ENCODE measurements at regions not wholly inside any gene's neighbourhood (a gene's known extent, or its start where the extent isn't known, plus 50 kb on each side); places are given as distances from the start of the nearest gene placed in this dataset.

GRCh38 chr2:220628252-220628651 is 943.9 kb downstream of the EPHA4 start:
- TF ChIP-seq FOXJ3 (CRISPR knock-in tag; IDR thresholded peaks at IDR 0.05; ENCODE audit: borderline replicate concordance) (no peak), ZNF219 (CRISPR knock-in tag; IDR thresholded peaks at IDR 0.05; ENCODE audit: borderline replicate concordance) (no peak), E2F5 (CRISPR knock-in tag; IDR thresholded peaks at IDR 0.05) (no peak), AFF4 (CRISPR knock-in tag; IDR thresholded peaks at IDR 0.05; ENCODE audit: borderline replicate concordance) (no peak), HMGA2 (CRISPR knock-in tag; IDR thresholded peaks at IDR 0.05) (no peak), PRRX2 (CRISPR knock-in tag; IDR thresholded peaks at IDR 0.05) (no peak), CREM (CRISPR knock-in tag; IDR thresholded peaks at IDR 0.05) (no peak), USF1 (CRISPR knock-in tag; IDR thresholded peaks at IDR 0.05) (no peak)
- no peak overlapping the region for H3K27ac Mint-ChIP-seq
- no peak overlapping the region for H3K4me3 Mint-ChIP-seq
- DNase-seq (ENCODE audit: low spot score), result no peak
- no peaks in the 10 kb centered on the region for H3K27me3 Mint-ChIP-seq (ENCODE audit: low read depth)
- H3K4me1 Mint-ChIP-seq, result no peaks in the 10 kb centered on the region
- no peak for ATAC-seq
- ChIA-PET CTCF (no interaction called here), POLR2A (no interaction called here)
- no peaks in the 10 kb centered on the region for H3K36me3 Mint-ChIP-seq
- H3K9me3 Mint-ChIP-seq, result no peaks in the 10 kb centered on the region

- H3K27me3 Mint-ChIP-seq (ENCODE audit: low read depth), result peaks cover 11% of the 10 kb centered on the region; the same call in 1 of the 2 replicates
- H3K9me3 Mint-ChIP-seq, result no peaks in the 10 kb centered on the region
- ChIA-PET CTCF (no interaction called here), POLR2A (no interaction called here)
- H3K4me3 Mint-ChIP-seq, result no peak overlapping the region
- TF ChIP-seq E2F1 (CRISPR knock-in tag; IDR thresholded peaks at IDR 0.05) (no peak), MLX (CRISPR knock-in tag; IDR thresholded peaks at IDR 0.05) (no peak)
- peaks cover 27% of the 10 kb centered on the region for H3K4me1 Mint-ChIP-seq
- H3K36me3 Mint-ChIP-seq, result no peaks in the 10 kb centered on the region
- no peak overlapping the region for H3K27ac Mint-ChIP-seq
- no peak for DNase-seq (ENCODE audit: low spot score)
- no peak for ATAC-seq
These were observed 931.0 kb downstream of the EPHA4 start for GRCh38 chr2:220641137-220641536.

GRCh38 chr2:220646424-220646823 is 925.7 kb downstream of the EPHA4 start:
- no peak overlapping the region for H3K27ac Mint-ChIP-seq
- H3K36me3 Mint-ChIP-seq, result no peaks in the 10 kb centered on the region
- DNase-seq (ENCODE audit: low spot score), result no peak
- no peaks in the 10 kb centered on the region for H3K9me3 Mint-ChIP-seq
- ChIA-PET POLR2A (no interaction called here), CTCF (no interaction called here)
- H3K4me3 Mint-ChIP-seq, result no peak overlapping the region
- peaks cover 37% of the 10 kb centered on the region for H3K4me1 Mint-ChIP-seq
- peaks cover 7% of the 10 kb centered on the region for H3K27me3 Mint-ChIP-seq (ENCODE audit: low read depth)
- peak; percentile 57; the same call in 1 of the 2 replicates for ATAC-seq
- TF ChIP-seq AFF4 (CRISPR knock-in tag; IDR thresholded peaks at IDR 0.05; ENCODE audit: borderline replicate concordance) (no peak), ZBTB43 (CRISPR knock-in tag; IDR thresholded peaks at IDR 0.05) (no peak), STAT6 (CRISPR knock-in tag; conservative IDR thresholded peaks at IDR 0.05; ENCODE audit: low read depth) (no peak), ZNF219 (CRISPR knock-in tag; IDR thresholded peaks at IDR 0.05; ENCODE audit: borderline replicate concordance) (no peak), E2F4 (CRISPR knock-in tag; IDR thresholded peaks at IDR 0.05; ENCODE audit: borderline replicate concordance, low read depth) (no peak), SOX15 (CRISPR knock-in tag; IDR thresholded peaks at IDR 0.05) (no peak)

Measured in WTC11 (cell line).